ENCODE measurements at regions not wholly inside any gene's neighbourhood (a gene's known extent, or its start where the extent isn't known, plus 50 kb on each side); places are given as distances from the start of the nearest gene placed in this dataset.

GRCh38 chr18:2036086-2036485, 535.2 kb downstream of the METTL4 start:
- TF ChIP-seq CTCF (IDR thresholded peaks at IDR 0.05 in 2 of 3, conservative IDR thresholded peaks at IDR 0.05 in 1 of 3; ENCODE audit: borderline replicate concordance in 1 of 3, insufficient read depth in 1 of 3, low read depth in 2 of 3, low read length in 2 of 3) (no peak), CBX3 (IDR thresholded peaks at IDR 0.05; ENCODE audit: low read depth) (no peak)
